MCF 10A (cell line): ENCODE measurements at regions not wholly inside any gene's neighbourhood (a gene's known extent, or its start where the extent isn't known, plus 50 kb on each side); places are given as distances from the start of the nearest gene placed in this dataset.

Experiments used
- BruUV-seq: library from RNA; stranded (reverse); fragments of 400-500 nt; replicated peaks from 2 replicates; lab custom pipeline; 2021; lab: Mats Ljungman, UMichigan
- CTCF ChIA-PET: fragments of 300-600 bp; sonication (Branson Sonifier 250); formaldehyde crosslinking; extraction: SDS; loops from one replicate; lab custom pipeline; 2021; ENCODE audit warnings: antibody characterized with exemption, inconsistent platforms; lab: Yijun Ruan, JAX
- POLR2A ChIA-PET: fragments of 300-600, 350-650 bp; sonication (Branson Sonifier 250); formaldehyde crosslinking; extraction: SDS; loops from one replicate; lab custom pipeline; 2020; ENCODE audit warnings: antibody characterized with exemption, inconsistent platforms; lab: Yijun Ruan, JAX
- DNase-seq: peaks from one replicate; pipeline ENCODE4 v3.0.0-alpha.2; 2018; ENCODE audit not compliant: unreplicated experiment
- H3K27ac Mint-ChIP-seq: one replicate; pipeline ENCODE4 v1.8.0; 2022; ENCODE audit warnings: mild to moderate bottlenecking, low read depth, mixed read lengths; ENCODE audit not compliant: unreplicated experiment
- H3K27me3 Mint-ChIP-seq: one replicate; pipeline ENCODE4 v1.8.0; 2022; ENCODE audit warnings: mixed read lengths; ENCODE audit not compliant: insufficient read depth, unreplicated experiment
- H3K36me3 Mint-ChIP-seq: one replicate; pipeline ENCODE4 v1.8.0; 2022; ENCODE audit warnings: mild to moderate bottlenecking, moderate library complexity, mixed read lengths; ENCODE audit not compliant: insufficient read depth, unreplicated experiment
- H3K4me1 Mint-ChIP-seq: one replicate; pipeline ENCODE4 v1.8.0; 2022; ENCODE audit warnings: mixed read lengths; ENCODE audit not compliant: insufficient read depth, unreplicated experiment
- H3K4me3 Mint-ChIP-seq: one replicate; pipeline ENCODE4 v1.8.0; 2022; ENCODE audit warnings: mild to moderate bottlenecking, moderate library complexity, mixed read lengths; ENCODE audit not compliant: unreplicated experiment
- H3K9me3 Mint-ChIP-seq: one replicate; pipeline ENCODE4 v1.8.0; 2022; ENCODE audit warnings: mixed read lengths; ENCODE audit not compliant: unreplicated experiment
- CTCF ChIP-seq: fragments of 200-600 bp; IDR thresholded peaks from one replicate; pipeline ENCODE4 v1.8.0; 2022; ENCODE audit warnings: antibody characterized with exemption, mild to moderate bottlenecking; ENCODE audit not compliant: unreplicated experiment
- intact Hi-C: fragments of 100-400 bp; cut with micrococcal nuclease; formaldehyde crosslinking; loops from 2 replicates; pipeline ENCODE4 v1.14.1; 2022

DNA sequence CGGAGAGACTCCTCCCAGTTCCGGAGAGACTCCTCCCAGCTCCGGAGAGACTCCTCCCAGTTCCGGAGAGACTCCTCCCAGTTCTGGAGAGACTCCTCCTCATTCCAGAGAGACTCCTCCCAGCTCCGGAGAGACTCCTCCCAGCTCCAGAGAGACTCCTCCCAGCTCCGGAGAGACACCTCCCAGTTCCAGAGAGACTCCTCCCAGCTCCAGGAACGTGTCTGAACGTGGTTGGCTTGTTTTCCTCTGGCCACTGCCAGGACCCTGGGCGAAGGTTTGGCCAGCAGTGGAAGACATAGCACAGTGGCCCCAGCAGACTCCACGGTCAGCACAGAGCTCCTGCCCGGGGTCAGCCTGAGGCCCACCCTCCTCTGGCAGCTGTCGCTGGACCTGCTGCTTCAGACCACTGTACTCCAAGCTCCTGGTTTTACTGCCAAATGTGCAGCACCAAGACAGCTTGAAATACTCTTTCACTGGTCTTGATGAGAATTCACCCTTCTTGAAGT lies 122.3 kb upstream of the AFDN start:
- Mint-ChIP-seq H3K27me3 (peaks cover 30% of the 10 kb centered on the region), H3K27ac (no peak overlapping the region), H3K9me3 (no peaks in the 10 kb centered on the region), H3K4me1 (no peaks in the 10 kb centered on the region), H3K36me3 (no peaks in the 10 kb centered on the region), H3K4me3 (no peak overlapping the region)
- intact Hi-C loops, result no loop called here
- ChIA-PET POLR2A (interaction anchor here (0.7 kb wide), 1 partner anchor 40 kb away, joined by 4 read pairs; no protein-coding TSS in a partner anchor), CTCF (no interaction called here)
- TF ChIP-seq CTCF, result no peak
- peak; percentile 5 for DNase-seq
- BruUV-seq, result no TSS peak

GRCh38 chr6:167705211-167705750 lies 121.4 kb upstream of the AFDN start:
- Mint-ChIP-seq H3K27me3 (peaks cover 38% of the 10 kb centered on the region), H3K9me3 (no peaks in the 10 kb centered on the region), H3K27ac (no peak overlapping the region), H3K36me3 (no peaks in the 10 kb centered on the region), H3K4me3 (no peak overlapping the region), H3K4me1 (no peaks in the 10 kb centered on the region)
- no peak for TF ChIP-seq CTCF
- POLR2A ChIA-PET, result no interaction called here
- DNase-seq, result no peak
- intact Hi-C loops, result no loop called here
- CTCF ChIA-PET, result no interaction called here
- BruUV-seq, result no TSS peak

DNA sequence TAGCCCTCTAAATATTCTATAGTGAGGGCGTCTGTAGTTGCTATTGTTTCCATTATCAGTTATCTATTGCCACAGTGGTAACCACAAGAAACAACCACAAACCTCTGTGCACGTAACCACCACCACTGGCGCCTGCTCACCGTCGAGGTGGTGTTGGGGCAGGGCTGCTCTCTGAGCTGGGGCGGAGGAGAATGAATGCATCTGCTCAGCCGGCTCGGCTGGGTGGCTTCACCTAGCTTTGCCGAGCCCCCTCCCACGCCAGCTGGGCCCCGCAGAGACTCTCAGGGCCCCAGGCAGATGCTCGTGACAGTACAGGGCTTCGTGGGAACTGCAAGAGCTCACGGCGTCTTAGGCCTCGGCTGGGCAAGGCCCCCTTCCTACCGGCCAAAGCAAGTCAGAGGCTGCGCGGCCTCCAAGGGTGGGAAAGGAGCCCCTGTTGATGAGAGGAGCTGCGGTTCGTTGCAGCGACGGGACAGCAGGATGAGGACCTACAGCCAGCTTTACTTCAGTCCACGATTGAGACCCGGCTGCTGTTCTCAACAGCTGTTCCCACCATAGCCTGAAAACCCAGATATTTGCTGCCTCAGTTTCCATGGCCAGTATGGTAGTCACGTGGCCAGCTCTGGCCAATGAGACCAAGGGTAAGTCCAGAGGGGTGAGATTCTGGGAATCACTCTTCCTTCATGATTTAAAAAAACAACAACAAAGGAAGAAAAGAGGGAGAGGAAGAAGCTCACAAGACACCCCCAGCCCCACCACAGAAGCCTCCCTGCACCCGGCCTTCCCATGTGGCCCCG lies 120.2 kb upstream of the AFDN start:
- no peak for TF ChIP-seq CTCF
- Mint-ChIP-seq H3K4me3 (no peak overlapping the region), H3K36me3 (no peaks in the 10 kb centered on the region), H3K27ac (no peak overlapping the region), H3K27me3 (peaks cover 50% of the 10 kb centered on the region), H3K4me1 (no peaks in the 10 kb centered on the region), H3K9me3 (no peaks in the 10 kb centered on the region)
- DNase-seq, result no peak
- POLR2A ChIA-PET, result no interaction called here
- no TSS peak for BruUV-seq
- intact Hi-C loops, result no loop called here
- CTCF ChIA-PET, result interaction anchor here (0.6 kb wide), 1 partner anchor 143 kb away, joined by 3 read pairs; no protein-coding TSS in a partner anchor

DNA sequence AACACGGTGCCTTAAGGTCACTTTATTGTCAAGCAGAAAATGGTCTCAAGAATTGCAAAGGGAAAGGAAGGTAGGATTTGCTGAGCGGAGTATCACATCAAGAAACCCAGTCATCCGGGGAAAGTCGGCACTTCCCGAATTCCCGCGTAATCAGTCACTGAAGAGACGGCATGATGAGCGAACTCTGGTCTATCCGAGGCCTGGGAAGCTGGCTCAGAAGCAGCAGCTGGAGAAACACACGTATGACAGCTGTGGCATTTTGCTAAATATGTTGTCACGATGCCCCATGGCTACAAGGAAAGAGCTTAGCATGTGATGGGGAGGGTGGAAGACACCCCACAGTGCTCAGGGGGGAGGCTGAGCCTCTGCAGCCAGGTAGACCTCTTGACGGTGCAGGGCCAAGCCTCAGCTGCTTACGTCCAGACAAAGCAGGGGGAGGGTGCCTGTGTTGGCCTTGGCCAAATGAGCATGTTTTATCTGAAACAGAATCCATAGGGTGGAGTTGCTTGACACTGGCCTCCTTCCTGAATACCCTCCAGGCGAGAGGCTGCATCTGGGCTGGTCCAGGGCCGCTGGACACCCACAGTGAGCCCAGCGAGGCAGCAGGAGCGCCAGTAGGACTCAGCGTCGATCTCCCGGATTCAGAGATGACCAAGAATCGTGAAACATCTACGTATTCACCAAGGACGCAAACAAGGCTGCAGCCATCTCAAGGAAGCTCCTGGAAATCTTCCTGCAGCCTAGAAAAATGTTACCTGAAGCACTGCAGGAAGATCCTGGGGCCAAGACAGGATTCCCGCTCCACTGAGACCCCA lies 118.8 kb upstream of the AFDN start:
- no peaks in the 10 kb centered on the region for H3K9me3 Mint-ChIP-seq
- intact Hi-C loops, result no loop called here
- peaks cover 64% of the 10 kb centered on the region for H3K27me3 Mint-ChIP-seq
- H3K4me3 Mint-ChIP-seq, result no peak overlapping the region
- no peak for TF ChIP-seq CTCF
- no TSS peak for BruUV-seq
- H3K4me1 Mint-ChIP-seq, result no peaks in the 10 kb centered on the region
- ChIA-PET CTCF (no interaction called here), POLR2A (no interaction called here)
- H3K36me3 Mint-ChIP-seq, result no peaks in the 10 kb centered on the region
- H3K27ac Mint-ChIP-seq, result no peak overlapping the region
- DNase-seq, result no peak
